Activated CD8-positive, alpha-beta T cell treated with anti-CD3 and anti-CD28 coated beads for 36 hours (primary cell): ENCODE measurements at regions not wholly inside any gene's neighbourhood (a gene's known extent, or its start where the extent isn't known, plus 50 kb on each side); places are given as distances from the start of the nearest gene placed in this dataset.

Experiments
- ATAC-seq: fragments of 200-7000 bp; cut with Tn5 transposase; one replicate; pipeline ENCODE4 v1.10.0; 2021; ENCODE audit warnings: mild to moderate bottlenecking, moderate library complexity
- CTCF ChIA-PET: fragments of 350-600 bp; sonication (Branson Sonifier 250); formaldehyde crosslinking; loops from one replicate; lab custom pipeline; 2021; ENCODE audit warnings: antibody characterized with exemption; lab: Charles Lee
- POLR2A ChIA-PET: fragments of 350-600 bp; sonication (Branson Sonifier 250); formaldehyde crosslinking; loops from one replicate; lab custom pipeline; 2021; ENCODE audit warnings: antibody characterized with exemption; lab: Charles Lee
- DNase-seq: peaks from one replicate; pipeline ENCODE4 v3.0.0-alpha.2; 2020
- H3K27ac Mint-ChIP-seq: one replicate; pipeline ENCODE4 v1.8.0; 2021; ENCODE audit warnings: mild to moderate bottlenecking, mixed read lengths
- H3K27me3 Mint-ChIP-seq: one replicate; pipeline ENCODE4 v1.8.0; 2021; ENCODE audit warnings: mixed read lengths
- H3K36me3 Mint-ChIP-seq: one replicate; pipeline ENCODE4 v1.8.0; 2021; ENCODE audit warnings: low read depth, mixed read lengths
- H3K4me1 Mint-ChIP-seq: one replicate; pipeline ENCODE4 v1.8.0; 2021; ENCODE audit warnings: low read depth, mixed read lengths
- H3K4me3 Mint-ChIP-seq: one replicate; pipeline ENCODE4 v1.8.0; 2021; ENCODE audit warnings: mild to moderate bottlenecking, moderate library complexity, mixed read lengths
- H3K9me3 Mint-ChIP-seq: one replicate; pipeline ENCODE4 v1.8.0; 2021; ENCODE audit warnings: mixed read lengths
- intact Hi-C: fragments of 100-400 bp; cut with micrococcal nuclease; formaldehyde crosslinking; loops from one replicate; pipeline ENCODE4 v1.10.0; 2022
- TF ChIP-seq, protein P1 (sequence below): fragments of 200-600 bp; IDR thresholded peaks from one replicate; pipeline ENCODE4 v1.8.0; 2022; ENCODE audit warnings: antibody characterized with exemption, mild to moderate bottlenecking

DNA sequence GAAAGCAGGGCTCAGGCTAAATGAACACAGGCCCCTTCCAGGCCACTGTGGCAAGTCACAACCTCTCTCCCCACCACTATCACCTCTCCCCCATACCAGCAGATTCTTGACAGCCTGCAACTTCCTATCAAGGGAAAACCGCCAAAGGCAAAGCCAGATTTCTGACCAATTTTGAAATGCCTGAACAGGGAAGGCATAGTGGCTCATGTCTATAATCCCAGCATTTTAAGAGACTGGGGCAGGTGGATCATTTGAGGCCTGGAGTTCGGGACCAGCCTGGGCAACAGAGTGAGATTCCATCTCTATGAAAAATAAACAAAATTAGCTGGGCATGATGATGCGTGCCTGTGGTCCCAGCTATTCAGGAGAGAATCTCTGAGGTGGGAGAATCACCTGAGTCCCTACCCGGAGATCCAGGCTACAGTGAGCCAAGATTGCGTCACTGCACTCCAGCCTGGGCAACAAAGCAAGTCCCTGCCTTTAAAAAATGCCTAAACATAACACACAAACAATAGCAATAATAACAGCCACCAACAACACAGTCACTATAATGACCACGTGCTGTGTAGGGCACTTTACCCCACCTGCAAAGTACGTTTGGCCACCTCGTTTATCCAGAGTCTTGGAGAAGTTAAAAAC lies 75.5 kb upstream of the GLI2 start:
- no peaks in the 10 kb centered on the region for H3K4me1 Mint-ChIP-seq
- peaks cover 8% of the 10 kb centered on the region for H3K27me3 Mint-ChIP-seq
- no peak for DNase-seq
- no peak overlapping the region for H3K27ac Mint-ChIP-seq
- intact Hi-C loops, result no loop called here
- TF ChIP-seq, protein P1, sequence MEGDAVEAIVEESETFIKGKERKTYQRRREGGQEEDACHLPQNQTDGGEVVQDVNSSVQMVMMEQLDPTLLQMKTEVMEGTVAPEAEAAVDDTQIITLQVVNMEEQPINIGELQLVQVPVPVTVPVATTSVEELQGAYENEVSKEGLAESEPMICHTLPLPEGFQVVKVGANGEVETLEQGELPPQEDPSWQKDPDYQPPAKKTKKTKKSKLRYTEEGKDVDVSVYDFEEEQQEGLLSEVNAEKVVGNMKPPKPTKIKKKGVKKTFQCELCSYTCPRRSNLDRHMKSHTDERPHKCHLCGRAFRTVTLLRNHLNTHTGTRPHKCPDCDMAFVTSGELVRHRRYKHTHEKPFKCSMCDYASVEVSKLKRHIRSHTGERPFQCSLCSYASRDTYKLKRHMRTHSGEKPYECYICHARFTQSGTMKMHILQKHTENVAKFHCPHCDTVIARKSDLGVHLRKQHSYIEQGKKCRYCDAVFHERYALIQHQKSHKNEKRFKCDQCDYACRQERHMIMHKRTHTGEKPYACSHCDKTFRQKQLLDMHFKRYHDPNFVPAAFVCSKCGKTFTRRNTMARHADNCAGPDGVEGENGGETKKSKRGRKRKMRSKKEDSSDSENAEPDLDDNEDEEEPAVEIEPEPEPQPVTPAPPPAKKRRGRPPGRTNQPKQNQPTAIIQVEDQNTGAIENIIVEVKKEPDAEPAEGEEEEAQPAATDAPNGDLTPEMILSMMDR, result no peak
- ChIA-PET POLR2A (no interaction called here), CTCF (interaction anchor here (1.3 kb wide), 1 partner anchor 9 kb away, joined by 3 read pairs; no protein-coding TSS in a partner anchor)
- H3K9me3 Mint-ChIP-seq, result peaks cover under 1% of the 10 kb centered on the region
- no peak for ATAC-seq
- H3K4me3 Mint-ChIP-seq, result no peak overlapping the region
- H3K36me3 Mint-ChIP-seq, result no peaks in the 10 kb centered on the region

DNA sequence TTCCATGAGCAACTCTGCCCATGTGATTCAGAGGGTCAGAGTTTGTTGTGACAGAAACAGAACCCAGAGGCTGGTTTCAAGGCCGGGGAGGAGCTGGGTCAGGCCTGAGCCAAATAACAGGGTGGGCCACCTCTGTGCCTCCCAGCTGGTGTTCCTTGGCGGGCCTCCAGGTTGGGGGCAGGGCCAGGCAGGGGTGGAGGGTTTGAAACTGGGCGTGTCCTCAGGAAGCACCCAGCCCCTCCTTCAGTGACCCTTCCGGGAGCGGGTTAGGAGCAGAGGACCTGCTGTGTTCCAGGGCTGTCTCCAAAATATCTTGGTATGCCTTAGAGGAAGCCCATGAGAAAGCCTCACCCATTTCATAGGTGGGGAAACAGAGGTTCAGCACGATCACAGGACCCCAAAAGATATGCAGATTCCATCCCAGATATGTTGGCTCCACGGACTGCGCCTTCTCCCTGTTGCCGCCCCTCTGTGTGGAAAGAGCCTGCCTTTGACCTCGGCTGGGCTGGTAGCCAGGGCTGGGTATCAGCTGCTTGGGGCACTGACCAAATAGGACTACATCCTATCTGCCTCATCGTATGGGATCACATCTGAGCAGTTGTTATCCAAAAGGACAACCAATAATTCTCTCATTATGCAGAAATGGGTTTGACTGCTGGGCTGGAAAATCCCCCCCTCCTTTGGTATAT lies 74.8 kb upstream of the GLI2 start:
- Mint-ChIP-seq H3K4me1 (no peaks in the 10 kb centered on the region), H3K36me3 (no peaks in the 10 kb centered on the region), H3K9me3 (peaks cover 4% of the 10 kb centered on the region), H3K27me3 (peaks cover 7% of the 10 kb centered on the region), H3K27ac (no peak overlapping the region), H3K4me3 (no peak overlapping the region)
- CTCF ChIA-PET, result interaction anchor here (1.1 to 1.3 kb wide), 2 partner anchors 9 to 11 kb away, joined by 3 read pairs; no protein-coding TSS in a partner anchor
- POLR2A ChIA-PET, result interaction anchor here (0.6 kb wide), 1 partner anchor 506 kb away, joined by 3 read pairs; no protein-coding TSS in a partner anchor
- no peak for DNase-seq
- no peak for ATAC-seq
- intact Hi-C loops, result no loop called here
- TF ChIP-seq, protein P1, result no peak

DNA sequence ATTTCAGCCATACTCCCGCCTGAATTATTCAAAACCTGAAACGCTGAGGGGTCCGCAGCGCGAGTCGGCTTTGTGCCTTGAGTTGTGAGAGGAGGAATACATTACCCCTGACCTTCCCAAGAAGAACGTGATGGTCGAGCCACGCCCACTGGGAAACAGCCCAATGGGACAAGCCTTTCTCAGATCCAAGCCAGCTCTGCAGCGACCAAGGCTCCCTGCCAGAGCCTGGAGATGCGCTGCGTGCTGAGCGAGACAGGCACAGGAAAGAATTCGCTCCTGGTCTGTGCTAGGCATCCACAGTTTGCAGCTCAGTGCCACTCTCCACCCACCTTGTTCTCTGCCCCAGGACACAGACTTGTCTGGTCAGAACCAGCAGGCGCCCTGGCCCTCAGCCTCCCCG lies 74.1 kb upstream of the GLI2 start:
- no peak overlapping the region for H3K4me3 Mint-ChIP-seq
- H3K27ac Mint-ChIP-seq, result no peak overlapping the region
- TF ChIP-seq, protein P1, result no peak
- peaks cover 9% of the 10 kb centered on the region for H3K9me3 Mint-ChIP-seq
- CTCF ChIA-PET, result interaction anchor here (1.1 kb wide), 1 partner anchor 11 kb away, joined by 3 read pairs; no protein-coding TSS in a partner anchor
- no peak for ATAC-seq
- intact Hi-C loops, result no loop called here
- no peak for DNase-seq
- H3K36me3 Mint-ChIP-seq, result peaks cover under 1% of the 10 kb centered on the region
- POLR2A ChIA-PET, result interaction anchor here (0.6 kb wide), 1 partner anchor 506 kb away, joined by 3 read pairs; no protein-coding TSS in a partner anchor
- H3K27me3 Mint-ChIP-seq, result peaks cover 7% of the 10 kb centered on the region
- no peaks in the 10 kb centered on the region for H3K4me1 Mint-ChIP-seq

DNA sequence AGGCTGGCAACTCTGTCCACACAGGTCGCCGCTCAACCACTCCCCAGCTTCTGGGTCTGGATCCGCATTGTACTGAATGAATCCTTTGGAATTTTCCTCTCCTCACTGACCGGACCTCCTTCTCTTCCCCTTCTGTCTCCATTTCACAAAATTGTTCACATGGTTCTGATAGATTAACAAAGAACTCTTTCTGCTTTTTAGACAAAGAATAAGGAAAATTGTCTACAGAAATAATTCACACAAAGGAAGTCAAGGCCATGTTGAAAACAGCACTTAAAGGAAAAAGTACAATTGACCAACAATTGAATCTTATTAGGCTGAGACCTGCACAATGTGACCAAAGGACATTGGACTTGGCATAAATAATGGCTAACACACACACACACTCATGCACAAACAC lies 73.6 kb upstream of the GLI2 start:
- intact Hi-C loops, result no loop called here
- ATAC-seq (no peak), DNase-seq (no peak)
- POLR2A ChIA-PET, result interaction anchor here (0.5 kb wide), 1 partner anchor 31 kb away, joined by 3 read pairs; no protein-coding TSS in a partner anchor
- H3K4me3 Mint-ChIP-seq, result no peak overlapping the region
- H3K4me1 Mint-ChIP-seq, result no peaks in the 10 kb centered on the region
- no peak overlapping the region for H3K27ac Mint-ChIP-seq
- TF ChIP-seq, protein P1, result no peak
- peaks cover 11% of the 10 kb centered on the region for H3K9me3 Mint-ChIP-seq
- H3K27me3 Mint-ChIP-seq, result peaks cover 7% of the 10 kb centered on the region
- peaks cover 1% of the 10 kb centered on the region for H3K36me3 Mint-ChIP-seq
- CTCF ChIA-PET, result no interaction called here

DNA sequence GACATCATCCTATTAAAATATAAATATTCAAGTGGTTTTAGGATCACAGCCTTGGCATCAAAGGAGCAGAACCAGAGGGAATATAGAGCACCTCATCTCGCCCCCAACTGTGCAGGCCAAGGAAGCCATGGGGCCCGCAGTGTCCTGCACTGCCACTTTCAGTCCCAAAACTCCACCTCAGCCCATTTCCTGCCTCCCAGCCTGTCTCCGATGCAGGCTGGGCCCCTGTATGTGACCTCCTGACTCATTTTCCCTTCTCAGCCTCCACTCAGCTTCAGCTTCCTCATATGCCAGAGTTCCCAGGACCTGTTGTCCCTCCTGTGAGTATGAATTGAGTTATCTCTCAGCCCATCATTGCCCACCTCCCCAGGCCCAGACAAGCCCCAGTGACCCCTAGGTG lies 72.9 kb upstream of the GLI2 start:
- H3K36me3 Mint-ChIP-seq, result peaks cover 1% of the 10 kb centered on the region
- H3K27me3 Mint-ChIP-seq, result peaks cover 9% of the 10 kb centered on the region
- POLR2A ChIA-PET, result no interaction called here
- H3K27ac Mint-ChIP-seq, result no peak overlapping the region
- no peak overlapping the region for H3K4me3 Mint-ChIP-seq
- intact Hi-C loops, result no loop called here
- no peak for ATAC-seq
- no peaks in the 10 kb centered on the region for H3K4me1 Mint-ChIP-seq
- CTCF ChIA-PET, result no interaction called here
- TF ChIP-seq, protein P1, result no peak
- H3K9me3 Mint-ChIP-seq, result peaks cover 13% of the 10 kb centered on the region
- DNase-seq, result no peak
